H9 (cell line): ENCODE measurements at regions not wholly inside any gene's neighbourhood (a gene's known extent, or its start where the extent isn't known, plus 50 kb on each side); places are given as distances from the start of the nearest gene placed in this dataset.

Experiments
- DNase-seq: peaks from one replicate; pipeline ENCODE4 v3.0.0-alpha.2; 2017
- H2AFZ ChIP-seq: one replicate; pipeline ENCODE4 v1.6.1; 2013; ENCODE audit warnings: mild to moderate bottlenecking, low read length, control low read depth, moderate library complexity
- H2AK5ac ChIP-seq: 2 replicates; pipeline ENCODE4 v1.6.1; 2013; ENCODE audit warnings: low read length, control low read depth, mixed read lengths; ENCODE audit not compliant: insufficient read length
- H2BK120ac ChIP-seq: one replicate; pipeline ENCODE4 v1.6.1; 2013; ENCODE audit warnings: low read depth, mild to moderate bottlenecking, low read length, control low read depth, inconsistent platforms; ENCODE audit not compliant: poor library complexity, severe bottlenecking
- H2BK12ac ChIP-seq: 2 replicates; pipeline ENCODE4 v1.6.1; 2013; ENCODE audit warnings: low read length, control low read depth, mixed read lengths, low read depth; ENCODE audit not compliant: insufficient read length
- H2BK15ac ChIP-seq: 2 replicates; pipeline ENCODE4 v1.6.1; 2013; ENCODE audit warnings: low read depth, low read length, control low read depth
- H2BK20ac ChIP-seq: one replicate; pipeline ENCODE4 v1.6.1; 2013; ENCODE audit warnings: low read depth, mild to moderate bottlenecking, low read length, control low read depth, inconsistent platforms; ENCODE audit not compliant: poor library complexity, severe bottlenecking
- H2BK5ac ChIP-seq: 2 replicates; pipeline ENCODE4 v1.6.1; 2013; ENCODE audit warnings: low read length, control low read depth, mixed read lengths; ENCODE audit not compliant: insufficient read length
- H3K14ac ChIP-seq: 2 replicates; pipeline ENCODE4 v1.6.1; 2013; ENCODE audit warnings: low read length, control low read depth; ENCODE audit not compliant: insufficient read depth
- H3K18ac ChIP-seq: 2 replicates; pipeline ENCODE4 v1.6.1; 2013; ENCODE audit warnings: low read depth, mild to moderate bottlenecking, mixed read lengths, low read length, control low read depth; ENCODE audit not compliant: insufficient read length
- H3K23ac ChIP-seq: 2 replicates; pipeline ENCODE4 v1.6.1; 2013; ENCODE audit warnings: low read length, control low read depth, mixed read lengths, low read depth; ENCODE audit not compliant: insufficient read length
- H3K23me2 ChIP-seq: 2 replicates; pipeline ENCODE4 v1.6.1; 2013; ENCODE audit warnings: low read depth, mild to moderate bottlenecking, mixed read lengths, low read length, control low read depth; ENCODE audit not compliant: insufficient read length, poor library complexity, severe bottlenecking
- H3K27ac ChIP-seq: 2 replicates; pipeline ENCODE4 v1.5.1; 2013; ENCODE audit warnings: low read length, control low read depth, mixed read lengths, low read depth; ENCODE audit not compliant: insufficient read length
- H3K27me3 ChIP-seq: 2 replicates; pipeline ENCODE4 v1.6.1; 2013; ENCODE audit warnings: low read length, control low read depth, inconsistent platforms; ENCODE audit not compliant: insufficient read depth
- H3K4ac ChIP-seq: 2 replicates; pipeline ENCODE4 v1.6.1; 2013; ENCODE audit warnings: low read depth, mild to moderate bottlenecking, control low read depth, inconsistent platforms, low read length, moderate library complexity
- H3K4me1 ChIP-seq: 2 replicates; pipeline ENCODE4 v1.6.1; 2013; ENCODE audit warnings: low read length, control low read depth, inconsistent platforms; ENCODE audit not compliant: insufficient read depth
- H3K4me2 ChIP-seq: 2 replicates; pipeline ENCODE4 v1.6.1; 2013; ENCODE audit warnings: low read length, control low read depth, mixed read lengths; ENCODE audit not compliant: insufficient read length, insufficient read depth
- H3K56ac ChIP-seq: 2 replicates; pipeline ENCODE4 v1.6.1; 2013; ENCODE audit warnings: low read depth, mild to moderate bottlenecking, mixed read lengths, low read length, control low read depth; ENCODE audit not compliant: insufficient read length
- H3K79me1 ChIP-seq: 2 replicates; pipeline ENCODE4 v1.6.1; 2013; ENCODE audit warnings: low read depth, mild to moderate bottlenecking, moderate library complexity, low read length, control low read depth, inconsistent platforms; ENCODE audit not compliant: insufficient read depth, poor library complexity, severe bottlenecking
- H3K79me2 ChIP-seq: 2 replicates; pipeline ENCODE4 v1.6.1; 2013; ENCODE audit warnings: low read length, control low read depth, inconsistent platforms; ENCODE audit not compliant: insufficient read depth
- H3K9ac ChIP-seq: 2 replicates; pipeline ENCODE4 v1.6.1; 2013; ENCODE audit warnings: low read length, control low read depth, mixed read lengths; ENCODE audit not compliant: insufficient read length; ENCODE audit errors: extremely low read depth
- H3K9me3 ChIP-seq: one replicate; pipeline ENCODE4 v1.6.1; 2013; ENCODE audit warnings: low read depth, low read length, inconsistent platforms; ENCODE audit not compliant: control insufficient read depth
- H3T11ph ChIP-seq: one replicate; pipeline ENCODE4 v1.6.1; 2013; ENCODE audit warnings: mild to moderate bottlenecking, low read length, control low read depth, inconsistent platforms
- H4K20me1 ChIP-seq: one replicate; pipeline ENCODE4 v1.6.1; 2013; ENCODE audit not compliant: control insufficient read depth, insufficient read length, insufficient read depth
- H4K5ac ChIP-seq: 2 replicates; pipeline ENCODE4 v1.6.1; 2013; ENCODE audit warnings: low read depth, mild to moderate bottlenecking, mixed read lengths, low read length, control low read depth; ENCODE audit not compliant: insufficient read length
- H4K8ac ChIP-seq: replicated peaks from 2 replicates; pipeline ENCODE4 v1.6.1; 2013; ENCODE audit warnings: low read length, control low read depth, mixed read lengths, low read depth; ENCODE audit not compliant: insufficient read length
- H4K91ac ChIP-seq: 2 replicates; pipeline ENCODE4 v1.6.1; 2013; ENCODE audit warnings: low read depth, mild to moderate bottlenecking, moderate library complexity, mixed read lengths, low read length, control low read depth; ENCODE audit not compliant: insufficient read length
- H3K27ac Mint-ChIP-seq, 3 experiments: 2 replicates in 2 of 3; 3 replicates in 1 of 3; pipeline ENCODE4 v1.8.0; 2020 to 2021; ENCODE audit warnings: mixed read lengths in 3 of 3, mild to moderate bottlenecking in 1 of 3, moderate library complexity in 1 of 3
- H3K27me3 Mint-ChIP-seq: 2 replicates; pipeline ENCODE4 v1.8.0; 2021; ENCODE audit warnings: low read depth, mild to moderate bottlenecking, moderate library complexity, mixed read lengths
- H3K36me3 Mint-ChIP-seq, 3 experiments: 2 replicates in 2 of 3; 3 replicates in 1 of 3; pipeline ENCODE4 v1.8.0; 2020 to 2021; ENCODE audit warnings: low read depth in 3 of 3, mixed read lengths in 3 of 3; ENCODE audit not compliant: insufficient read depth in 1 of 3
- H3K4me1 Mint-ChIP-seq, 2 experiments: 2 replicates each; pipeline ENCODE4 v1.8.0; 2020; ENCODE audit warnings: mixed read lengths in 2 of 2
- H3K4me3 Mint-ChIP-seq, 2 experiments: 2 replicates in 1 of 2; 3 replicates in 1 of 2; pipeline ENCODE4 v1.8.0; 2020 to 2021; ENCODE audit warnings: mild to moderate bottlenecking in 2 of 2, mixed read lengths in 2 of 2, moderate library complexity in 1 of 2
- H3K9me3 Mint-ChIP-seq, 2 experiments: 2 replicates in 1 of 2; 3 replicates in 1 of 2; pipeline ENCODE4 v1.8.0; 2020; ENCODE audit warnings: mild to moderate bottlenecking in 2 of 2, mixed read lengths in 2 of 2, moderate library complexity in 1 of 2
- WGBS: extraction: QIAGEN DNeasy Blood & Tissue Kit; methylation state at CpG from one replicate; pipeline ENCODE4 v1.1.7; 2013; ENCODE audit warnings: missing lambda C conversion rate, low lambda C conversion rate, mixed read lengths; ENCODE audit not compliant: insufficient read length; ENCODE audit errors: extremely low coverage; 5-methylcytosine and 5-hydroxymethylcytosine counted together
- TF ChIP-seq, protein P1 (sequence below): fragments of 200-600 bp; sonication (generic); conservative IDR thresholded peaks from 3 replicates; pipeline ENCODE4 v1.8.0; 2021; ENCODE audit warnings: antibody characterized with exemption, mild to moderate bottlenecking

GRCh38 chr12:27906658-27907473 lies 65.7 kb downstream of the PTHLH start:
- no peak overlapping the region for H3K27ac ChIP-seq
- H4K20me1 ChIP-seq, result no peaks in the 10 kb centered on the region
- H2BK15ac ChIP-seq, result no peak overlapping the region
- H2BK20ac ChIP-seq, result no peak overlapping the region
- no peak overlapping the region for H2AK5ac ChIP-seq
- H3K79me1 ChIP-seq, result no peaks in the 10 kb centered on the region
- Mint-ChIP-seq H3K4me3 (no peak overlapping the region), H3K36me3 (peaks cover 3 to 39% (median 9%) of the 10 kb centered on the region in 3 experiments), H3K4me1 (peaks cover 24 to 36% of the 10 kb centered on the region in 2 experiments), H3K27ac (no peak overlapping the region), H3K27me3 (no peaks in the 10 kb centered on the region), H3K9me3 (peaks cover 12 to 14% of the 10 kb centered on the region in 2 experiments)
- no peak overlapping the region for H3K4ac ChIP-seq
- peaks cover 4% of the 10 kb centered on the region; the same call in 1 of the 2 replicates for H3K4me1 ChIP-seq
- TF ChIP-seq, protein P1, sequence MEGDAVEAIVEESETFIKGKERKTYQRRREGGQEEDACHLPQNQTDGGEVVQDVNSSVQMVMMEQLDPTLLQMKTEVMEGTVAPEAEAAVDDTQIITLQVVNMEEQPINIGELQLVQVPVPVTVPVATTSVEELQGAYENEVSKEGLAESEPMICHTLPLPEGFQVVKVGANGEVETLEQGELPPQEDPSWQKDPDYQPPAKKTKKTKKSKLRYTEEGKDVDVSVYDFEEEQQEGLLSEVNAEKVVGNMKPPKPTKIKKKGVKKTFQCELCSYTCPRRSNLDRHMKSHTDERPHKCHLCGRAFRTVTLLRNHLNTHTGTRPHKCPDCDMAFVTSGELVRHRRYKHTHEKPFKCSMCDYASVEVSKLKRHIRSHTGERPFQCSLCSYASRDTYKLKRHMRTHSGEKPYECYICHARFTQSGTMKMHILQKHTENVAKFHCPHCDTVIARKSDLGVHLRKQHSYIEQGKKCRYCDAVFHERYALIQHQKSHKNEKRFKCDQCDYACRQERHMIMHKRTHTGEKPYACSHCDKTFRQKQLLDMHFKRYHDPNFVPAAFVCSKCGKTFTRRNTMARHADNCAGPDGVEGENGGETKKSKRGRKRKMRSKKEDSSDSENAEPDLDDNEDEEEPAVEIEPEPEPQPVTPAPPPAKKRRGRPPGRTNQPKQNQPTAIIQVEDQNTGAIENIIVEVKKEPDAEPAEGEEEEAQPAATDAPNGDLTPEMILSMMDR, result no peak
- H2BK5ac ChIP-seq, result no peak overlapping the region
- no peak overlapping the region for H2BK12ac ChIP-seq
- no peak overlapping the region for H4K5ac ChIP-seq
- H3K23me2 ChIP-seq, result no peaks in the 10 kb centered on the region
- H3K56ac ChIP-seq, result no peak overlapping the region
- H3K4me2 ChIP-seq, result no peak overlapping the region
- no CpG with 5 or more reads among the region's 3 CpGs for WGBS
- H3K18ac ChIP-seq, result no peak overlapping the region
- H3T11ph ChIP-seq, result no peak overlapping the region
- no peak overlapping the region for H3K23ac ChIP-seq
- H3K9ac ChIP-seq, result no peak overlapping the region
- no peak for DNase-seq
- no peaks in the 10 kb centered on the region for H3K9me3 ChIP-seq
- no peaks in the 10 kb centered on the region for H3K79me2 ChIP-seq
- no peak overlapping the region for H2AFZ ChIP-seq
- no peak overlapping the region for H2BK120ac ChIP-seq
- no peak overlapping the region for H3K14ac ChIP-seq
- no peaks in the 10 kb centered on the region for H3K27me3 ChIP-seq
- no peak overlapping the region for H4K8ac ChIP-seq
- H4K91ac ChIP-seq, result no peak overlapping the region
